ENCODE measurements at regions not wholly inside any gene's neighbourhood (a gene's known extent, or its start where the extent isn't known, plus 50 kb on each side); places are given as distances from the start of the nearest gene placed in this dataset.

DNA sequence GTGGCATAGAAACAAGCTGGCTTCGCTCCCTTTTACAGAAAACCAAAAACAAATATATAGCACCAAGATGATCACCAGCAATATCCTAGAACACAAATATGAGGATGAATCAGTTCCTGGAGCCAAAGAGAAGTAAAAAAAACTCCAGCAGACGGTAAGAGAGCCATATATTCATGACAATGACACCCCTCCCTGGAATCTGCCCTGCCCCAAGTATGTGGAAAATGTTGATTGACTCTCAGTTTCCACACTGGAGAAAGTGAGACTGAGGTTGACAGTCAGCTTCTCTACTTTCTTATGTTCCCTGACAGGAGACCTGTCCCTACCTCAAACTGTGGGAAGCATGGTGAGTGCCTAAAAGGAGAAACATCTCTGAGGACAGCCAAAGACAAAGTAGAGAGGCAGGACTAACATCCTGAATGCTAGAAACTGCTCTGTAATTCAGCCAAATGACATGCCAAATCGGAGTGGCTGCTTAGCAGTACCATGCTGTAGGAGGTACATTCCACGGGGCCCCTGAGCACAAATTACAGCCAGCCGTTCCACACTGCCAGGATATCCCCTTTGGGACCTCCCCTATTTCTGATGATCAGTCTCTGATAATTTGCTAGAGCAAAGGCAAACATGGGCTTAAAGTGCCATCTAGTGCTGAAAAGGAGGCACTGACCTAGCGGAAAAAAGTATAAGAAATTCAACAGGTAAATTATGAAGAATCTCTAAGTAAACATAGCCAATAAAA, 424.0 kb upstream of the RGMB start:
- TF ChIP-seq, protein P1, sequence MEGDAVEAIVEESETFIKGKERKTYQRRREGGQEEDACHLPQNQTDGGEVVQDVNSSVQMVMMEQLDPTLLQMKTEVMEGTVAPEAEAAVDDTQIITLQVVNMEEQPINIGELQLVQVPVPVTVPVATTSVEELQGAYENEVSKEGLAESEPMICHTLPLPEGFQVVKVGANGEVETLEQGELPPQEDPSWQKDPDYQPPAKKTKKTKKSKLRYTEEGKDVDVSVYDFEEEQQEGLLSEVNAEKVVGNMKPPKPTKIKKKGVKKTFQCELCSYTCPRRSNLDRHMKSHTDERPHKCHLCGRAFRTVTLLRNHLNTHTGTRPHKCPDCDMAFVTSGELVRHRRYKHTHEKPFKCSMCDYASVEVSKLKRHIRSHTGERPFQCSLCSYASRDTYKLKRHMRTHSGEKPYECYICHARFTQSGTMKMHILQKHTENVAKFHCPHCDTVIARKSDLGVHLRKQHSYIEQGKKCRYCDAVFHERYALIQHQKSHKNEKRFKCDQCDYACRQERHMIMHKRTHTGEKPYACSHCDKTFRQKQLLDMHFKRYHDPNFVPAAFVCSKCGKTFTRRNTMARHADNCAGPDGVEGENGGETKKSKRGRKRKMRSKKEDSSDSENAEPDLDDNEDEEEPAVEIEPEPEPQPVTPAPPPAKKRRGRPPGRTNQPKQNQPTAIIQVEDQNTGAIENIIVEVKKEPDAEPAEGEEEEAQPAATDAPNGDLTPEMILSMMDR (IDR thresholded peaks at IDR 0.05), result no peak

DNA sequence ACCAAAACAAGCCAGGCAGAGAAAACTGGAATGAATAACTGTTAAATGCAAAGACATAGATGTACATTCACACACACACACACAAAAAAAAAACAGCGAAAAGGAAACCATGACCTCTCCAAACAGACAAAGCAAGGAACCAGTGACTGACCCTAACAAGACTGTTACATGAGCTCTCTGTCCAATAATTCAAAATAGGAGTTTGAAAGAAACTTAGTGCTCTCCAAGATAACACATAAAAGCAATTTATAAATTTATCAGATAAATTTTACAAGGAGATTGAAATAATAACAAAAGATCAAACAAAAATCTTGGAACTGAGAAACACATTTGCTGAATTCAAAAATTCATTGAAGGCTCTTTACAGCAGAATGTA, 423.5 kb upstream of the RGMB start:
- H3K4me3 ChIP-seq, result no peak overlapping the region
- H3K27ac ChIP-seq, result no peak overlapping the region
- TF ChIP-seq, protein P1 (IDR thresholded peaks at IDR 0.05), result no peak
- peaks cover 0 to 17% of the 10 kb centered on the region in 2 donors for H3K9me3 ChIP-seq
- H3K27me3 ChIP-seq, result no peaks in the 10 kb centered on the region
- DNase-seq (ENCODE audit: low spot score), result no peak
- no peaks in the 10 kb centered on the region for H3K4me1 ChIP-seq
- H3K36me3 ChIP-seq, result no peaks in the 10 kb centered on the region

More for the DNA sequence above, 424.0 kb upstream of the RGMB start:
- no peak overlapping the region for H3K27ac ChIP-seq
- no peaks in the 10 kb centered on the region for H3K4me1 ChIP-seq
- no peaks in the 10 kb centered on the region for H3K27me3 ChIP-seq
- no peaks in the 10 kb centered on the region for H3K36me3 ChIP-seq
- H3K9me3 ChIP-seq, result peaks cover 0 to 17% of the 10 kb centered on the region in 2 donors
- H3K4me3 ChIP-seq, result no peak overlapping the region
- no peak for DNase-seq (ENCODE audit: low spot score)

DNA sequence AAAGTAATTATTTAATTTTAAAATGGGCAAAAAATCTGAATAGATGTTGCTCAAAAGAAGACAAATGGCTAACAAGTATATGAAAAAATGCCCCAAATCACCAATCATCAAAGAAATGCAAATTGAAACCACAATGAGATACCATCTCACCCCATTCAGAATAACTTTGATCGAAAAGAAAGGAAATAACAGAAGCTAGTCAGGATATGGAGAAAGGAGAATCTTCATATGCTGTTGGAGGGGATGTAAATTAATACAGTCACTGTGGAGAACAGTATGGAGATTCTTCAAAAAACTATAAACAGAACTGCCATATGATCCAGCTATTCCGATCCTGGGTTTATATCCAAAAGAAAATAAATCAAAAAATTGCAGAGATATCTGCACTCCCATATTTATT, 418.5 kb upstream of the RGMB start:
- no peak overlapping the region for H3K27ac ChIP-seq
- H3K27me3 ChIP-seq, result no peaks in the 10 kb centered on the region
- peaks cover 0 to 20% of the 10 kb centered on the region in 2 donors for H3K9me3 ChIP-seq
- TF ChIP-seq, protein P1 (IDR thresholded peaks at IDR 0.05), result no peak
- DNase-seq (ENCODE audit: low spot score), result no peak
- H3K4me1 ChIP-seq, result no peaks in the 10 kb centered on the region
- no peaks in the 10 kb centered on the region for H3K36me3 ChIP-seq
- H3K4me3 ChIP-seq, result no peak overlapping the region

DNA sequence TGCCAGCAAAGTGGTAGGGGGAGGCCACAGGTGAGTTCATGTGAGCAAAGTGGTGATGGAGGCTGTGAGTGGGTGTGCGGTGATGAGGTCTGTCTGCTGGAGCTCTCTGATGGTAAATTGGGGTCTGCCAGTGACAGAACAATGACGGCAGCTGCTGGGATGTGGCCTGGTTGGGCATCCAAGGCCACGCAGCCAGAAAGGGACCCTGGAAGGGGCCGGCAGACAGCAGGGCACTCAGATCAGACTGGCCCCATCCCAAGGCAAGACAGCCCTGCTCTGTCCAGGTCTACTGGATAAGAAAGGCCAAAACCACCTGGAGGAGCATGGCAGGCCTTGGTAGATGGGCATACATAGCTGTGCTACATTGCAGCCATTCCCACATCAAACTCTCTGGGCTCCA, 412.9 kb upstream of the RGMB start:
- Histone ChIP-seq H3K27ac (no peak overlapping the region), H3K4me1 (no peaks in the 10 kb centered on the region), H3K36me3 (no peaks in the 10 kb centered on the region), H3K9me3 (peaks cover 0 to 11% of the 10 kb centered on the region in 2 donors), H3K4me3 (no peak overlapping the region), H3K27me3 (no peaks in the 10 kb centered on the region)
- DNase-seq (ENCODE audit: low spot score), result no peak
- TF ChIP-seq, protein P1 (IDR thresholded peaks at IDR 0.05), result no peak

DNA sequence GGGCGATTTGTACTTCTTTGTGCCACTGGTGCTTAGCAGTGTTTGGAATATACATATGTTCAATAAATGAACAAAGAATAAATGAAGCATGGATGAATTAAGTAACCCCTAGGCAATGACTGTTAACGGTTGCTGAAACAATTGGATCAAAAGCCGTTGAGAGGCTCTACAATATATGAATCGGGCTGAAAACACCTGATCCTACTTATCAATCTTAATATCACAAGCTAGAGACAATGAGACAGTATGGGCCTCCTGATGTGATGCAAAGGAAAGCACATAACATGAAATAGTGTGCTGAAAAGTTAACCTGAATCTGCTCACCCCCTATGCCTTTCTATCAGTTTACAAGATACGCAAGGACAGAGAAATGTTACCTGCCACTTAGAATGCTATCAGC, 410.3 kb upstream of the RGMB start:
- no peak overlapping the region for H3K4me3 ChIP-seq
- H3K27ac ChIP-seq, result no peak overlapping the region
- no peaks in the 10 kb centered on the region for H3K27me3 ChIP-seq
- no peaks in the 10 kb centered on the region for H3K36me3 ChIP-seq
- no peaks in the 10 kb centered on the region for H3K4me1 ChIP-seq
- H3K9me3 ChIP-seq, result peaks cover 0 to 11% of the 10 kb centered on the region in 2 donors
- TF ChIP-seq, protein P1 (IDR thresholded peaks at IDR 0.05), result no peak
- DNase-seq (ENCODE audit: low spot score), result no peak

DNA sequence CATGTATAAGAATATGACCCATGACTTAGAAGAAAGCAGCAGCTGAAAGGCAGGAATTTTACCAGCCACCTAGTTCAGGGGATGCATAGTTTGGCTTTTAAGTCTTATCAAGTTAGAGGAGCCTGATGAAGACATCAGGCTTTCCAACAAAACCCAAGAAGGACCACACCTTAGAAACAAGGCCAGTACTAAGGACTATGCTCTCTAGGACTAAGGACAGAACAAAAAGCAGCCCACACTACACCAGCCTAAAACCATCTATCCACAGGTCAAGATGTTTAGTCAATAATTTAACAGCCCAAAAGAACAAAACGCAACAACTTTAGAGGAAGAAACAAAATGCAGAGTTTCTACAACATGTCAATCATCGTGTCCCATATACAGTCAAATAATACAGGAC, 408.9 kb upstream of the RGMB start:
- TF ChIP-seq, protein P1 (IDR thresholded peaks at IDR 0.05), result no peak
- no peak overlapping the region for H3K4me3 ChIP-seq
- no peaks in the 10 kb centered on the region for H3K36me3 ChIP-seq
- DNase-seq (ENCODE audit: low spot score), result no peak
- no peaks in the 10 kb centered on the region for H3K27me3 ChIP-seq
- peaks cover 0 to under 1% of the 10 kb centered on the region in 2 donors for H3K9me3 ChIP-seq
- H3K27ac ChIP-seq, result no peak overlapping the region
- no peaks in the 10 kb centered on the region for H3K4me1 ChIP-seq
